CD14-positive monocyte (primary cell): ENCODE measurements at regions not wholly inside any gene's neighbourhood (a gene's known extent, or its start where the extent isn't known, plus 50 kb on each side); places are given as distances from the start of the nearest gene placed in this dataset.

Experiments
- DNase-seq, 3 donors: peaks; one replicate each; pipeline ENCODE4 v3.0.0-alpha.2; 2011 to 2022
- H2AFZ ChIP-seq: 2 replicates; pipeline ENCODE4 v1.6.0; 2012; ENCODE audit warnings: mild to moderate bottlenecking, low read depth, low read length, inconsistent platforms; ENCODE audit not compliant: insufficient read depth, poor library complexity, severe bottlenecking
- H3K27ac ChIP-seq, 2 donors: 1 replicate in 1 of 2; 2 replicates in 1 of 2; pipeline ENCODE4 v1.5.1; 2012 to 2013; ENCODE audit warnings: low read length in 2 of 2, control low read depth in 1 of 2, inconsistent platforms in 1 of 2, low read depth in 1 of 2, mild to moderate bottlenecking in 1 of 2
- H3K27me3 ChIP-seq, 2 donors: one replicate each; pipeline versions ENCODE4 v1.6.0 to v1.6.1; 2011 to 2013; ENCODE audit warnings: low read length in 2 of 2; ENCODE audit not compliant: control insufficient read depth in 2 of 2, insufficient read depth in 2 of 2
- H3K36me3 ChIP-seq, 2 donors: replicated peaks in 1 of 2; 1 replicate in 1 of 2; 2 replicates in 1 of 2; pipeline versions ENCODE4 v1.5.1 to v1.6.1; 2012 to 2013; ENCODE audit warnings: low read length in 2 of 2, control low read depth in 1 of 2, inconsistent platforms in 1 of 2, mild to moderate bottlenecking in 1 of 2; ENCODE audit not compliant: insufficient read depth in 2 of 2, control insufficient read depth in 1 of 2
- H3K4me1 ChIP-seq, 2 donors: 1 replicate in 1 of 2; 2 replicates in 1 of 2; pipeline versions ENCODE4 v1.5.1 to v1.6.1; 2012 to 2013; ENCODE audit warnings: low read length in 2 of 2, control low read depth in 1 of 2, inconsistent platforms in 1 of 2, mild to moderate bottlenecking in 1 of 2, moderate library complexity in 1 of 2; ENCODE audit not compliant: insufficient read depth in 2 of 2, control insufficient read depth in 1 of 2
- H3K4me2 ChIP-seq: replicated peaks from 2 replicates; pipeline ENCODE3; 2012; ENCODE audit warnings: low read length, moderate library complexity, mild to moderate bottlenecking; ENCODE audit not compliant: poor library complexity, severe bottlenecking; ENCODE audit errors: extremely low read depth
- H3K4me3 ChIP-seq, 3 experiments: fragments of 200-600 bp in 1 of 3; sonication (generic) in 1 of 3; replicated peaks in 1 of 3; 1 replicate in 2 of 3; 2 replicates in 1 of 3; pipeline ENCODE4 v1.5.1; 2011 to 2013; ENCODE audit warnings: low read length in 3 of 3, mild to moderate bottlenecking in 3 of 3, control low read depth in 2 of 3, low read depth in 2 of 3, inconsistent platforms in 1 of 3, moderate library complexity in 1 of 3
- H3K79me2 ChIP-seq: 2 replicates; pipeline ENCODE4 v1.6.0; 2012; ENCODE audit warnings: mild to moderate bottlenecking, control low read depth, inconsistent platforms, low read length, moderate library complexity; ENCODE audit not compliant: insufficient read depth
- H3K9ac ChIP-seq: 2 replicates; pipeline ENCODE4 v1.6.0; 2017; ENCODE audit warnings: low read length, mild to moderate bottlenecking; ENCODE audit not compliant: insufficient read depth, poor library complexity, severe bottlenecking
- H3K9me3 ChIP-seq, 2 donors: replicated peaks in 1 of 2; 1 replicate in 1 of 2; 2 replicates in 1 of 2; pipeline versions ENCODE4 v1.5.1 to v1.6.1; 2012 to 2013; ENCODE audit warnings: low read length in 2 of 2, control low read depth in 1 of 2; ENCODE audit not compliant: control insufficient read depth in 1 of 2, insufficient read depth in 1 of 2
- H4K20me1 ChIP-seq: 2 replicates; pipeline ENCODE4 v1.6.0; 2012; ENCODE audit warnings: mild to moderate bottlenecking, low read length, control low read depth, moderate library complexity; ENCODE audit not compliant: insufficient read depth
- H3K27ac Mint-ChIP-seq, 7 donors: one replicate each; pipeline ENCODE4 v1.8.0; 2020; ENCODE audit warnings: mild to moderate bottlenecking in 7 of 7, mixed read lengths in 7 of 7, moderate library complexity in 6 of 7, inconsistent platforms in 2 of 7
- H3K27me3 Mint-ChIP-seq, 3 donors: one replicate each; pipeline ENCODE4 v1.8.0; 2021 to 2022; ENCODE audit warnings: low read depth in 3 of 3, mild to moderate bottlenecking in 3 of 3, mixed read lengths in 3 of 3, moderate library complexity in 3 of 3, inconsistent platforms in 1 of 3
- H3K36me3 Mint-ChIP-seq, 2 donors: one replicate each; pipeline ENCODE4 v1.8.0; 2020; ENCODE audit warnings: mixed read lengths in 2 of 2, inconsistent platforms in 1 of 2, mild to moderate bottlenecking in 1 of 2
- H3K4me1 Mint-ChIP-seq: one replicate; pipeline ENCODE4 v1.8.0; 2020; ENCODE audit warnings: mild to moderate bottlenecking, mixed read lengths
- H3K4me3 Mint-ChIP-seq, 2 donors: one replicate each; pipeline ENCODE4 v1.8.0; 2020; ENCODE audit warnings: mild to moderate bottlenecking in 2 of 2, mixed read lengths in 2 of 2, moderate library complexity in 1 of 2
- H3K9me3 Mint-ChIP-seq, 7 donors: one replicate each; pipeline ENCODE4 v1.8.0; 2020 to 2022; ENCODE audit warnings: mixed read lengths in 7 of 7, mild to moderate bottlenecking in 6 of 7, moderate library complexity in 6 of 7, inconsistent platforms in 2 of 7
- WGBS: methylation state at CpG from one replicate; pipeline ENCODE4 v1.1.5; 2013; ENCODE audit warnings: missing lambda C conversion rate; ENCODE audit not compliant: insufficient coverage; 5-methylcytosine and 5-hydroxymethylcytosine counted together
- intact Hi-C, 2 donors: fragments of 100-400 bp; cut with micrococcal nuclease; formaldehyde crosslinking; loops; one replicate each; pipeline versions ENCODE4 v1.15.0 to v1.15.1; 2023
- TF ChIP-seq, protein P1 (sequence below): fragments of 200-600 bp; IDR thresholded peaks from one replicate; pipeline ENCODE4 v1.8.0; 2022; ENCODE audit warnings: antibody characterized with exemption, mild to moderate bottlenecking

DNA sequence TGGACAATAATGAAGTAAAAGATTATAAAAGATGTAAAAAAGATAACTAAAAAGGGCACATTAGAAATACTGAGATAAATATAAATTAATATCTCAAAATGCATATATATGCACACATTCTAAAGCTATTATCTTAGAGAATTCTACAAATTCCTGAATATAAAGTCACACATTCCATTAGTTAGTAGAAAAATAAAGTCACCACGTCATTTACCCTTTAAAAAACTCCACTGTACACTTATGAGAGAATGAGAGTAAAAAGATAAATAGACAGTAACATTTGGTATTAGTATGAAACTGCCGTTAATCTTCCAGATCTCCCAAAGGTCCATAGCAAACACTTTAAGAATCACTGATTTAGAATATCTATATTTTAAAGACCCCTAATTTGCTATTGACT, 67.2 kb upstream of the IL15 start:
- TF ChIP-seq, protein P1, sequence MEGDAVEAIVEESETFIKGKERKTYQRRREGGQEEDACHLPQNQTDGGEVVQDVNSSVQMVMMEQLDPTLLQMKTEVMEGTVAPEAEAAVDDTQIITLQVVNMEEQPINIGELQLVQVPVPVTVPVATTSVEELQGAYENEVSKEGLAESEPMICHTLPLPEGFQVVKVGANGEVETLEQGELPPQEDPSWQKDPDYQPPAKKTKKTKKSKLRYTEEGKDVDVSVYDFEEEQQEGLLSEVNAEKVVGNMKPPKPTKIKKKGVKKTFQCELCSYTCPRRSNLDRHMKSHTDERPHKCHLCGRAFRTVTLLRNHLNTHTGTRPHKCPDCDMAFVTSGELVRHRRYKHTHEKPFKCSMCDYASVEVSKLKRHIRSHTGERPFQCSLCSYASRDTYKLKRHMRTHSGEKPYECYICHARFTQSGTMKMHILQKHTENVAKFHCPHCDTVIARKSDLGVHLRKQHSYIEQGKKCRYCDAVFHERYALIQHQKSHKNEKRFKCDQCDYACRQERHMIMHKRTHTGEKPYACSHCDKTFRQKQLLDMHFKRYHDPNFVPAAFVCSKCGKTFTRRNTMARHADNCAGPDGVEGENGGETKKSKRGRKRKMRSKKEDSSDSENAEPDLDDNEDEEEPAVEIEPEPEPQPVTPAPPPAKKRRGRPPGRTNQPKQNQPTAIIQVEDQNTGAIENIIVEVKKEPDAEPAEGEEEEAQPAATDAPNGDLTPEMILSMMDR, result no peak
- H3K27ac ChIP-seq, result no peak overlapping the region
- no peaks in the 10 kb centered on the region for H3K9me3 ChIP-seq
- H3K36me3 ChIP-seq, result no peaks in the 10 kb centered on the region
- H3K9me3 Mint-ChIP-seq, result peaks cover 0 to 4% (median 0%) of the 10 kb centered on the region in 7 donors
- intact Hi-C loops, result no loop called here
- H3K4me3 Mint-ChIP-seq, result no peak overlapping the region
- no peaks in the 10 kb centered on the region for H3K4me1 ChIP-seq
- H3K27me3 Mint-ChIP-seq, result no peaks in the 10 kb centered on the region
- H3K27ac Mint-ChIP-seq, result no peak overlapping the region
- H3K79me2 ChIP-seq, result no peaks in the 10 kb centered on the region
- H3K4me3 ChIP-seq, result no peak overlapping the region
- no CpG with 5 or more reads among the region's 2 CpGs for WGBS
- H3K27me3 ChIP-seq, result no peaks in the 10 kb centered on the region
- no peak overlapping the region for H2AFZ ChIP-seq
- no peaks in the 10 kb centered on the region for H4K20me1 ChIP-seq
- H3K36me3 Mint-ChIP-seq, result no peaks in the 10 kb centered on the region
- no peaks in the 10 kb centered on the region for H3K4me1 Mint-ChIP-seq
- no peak overlapping the region for H3K4me2 ChIP-seq
- no peak overlapping the region for H3K9ac ChIP-seq
- no peak for DNase-seq

DNA sequence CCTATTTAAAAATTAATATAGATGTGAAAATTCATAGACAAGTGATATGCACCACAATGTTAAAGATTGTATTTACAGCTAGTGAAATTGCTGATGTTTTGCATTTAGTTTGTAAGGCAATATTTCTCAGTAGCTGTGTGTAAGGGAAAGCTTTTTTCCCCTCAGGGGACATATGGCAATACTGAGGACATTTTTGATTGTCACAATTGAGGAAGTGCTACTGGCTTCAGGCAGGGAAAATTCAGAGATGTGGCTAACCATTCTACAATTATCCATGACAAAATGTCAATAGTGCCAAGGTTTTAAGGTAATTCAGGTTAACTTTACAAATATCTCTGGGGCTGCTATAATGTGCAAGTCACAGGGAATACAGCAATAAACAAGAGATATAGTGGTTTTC, 66.1 kb upstream of the IL15 start:
- no peak for DNase-seq
- Histone ChIP-seq H3K4me2 (no peak overlapping the region), H3K27me3 (no peaks in the 10 kb centered on the region), H3K9ac (no peak overlapping the region), H4K20me1 (no peaks in the 10 kb centered on the region), H3K79me2 (no peaks in the 10 kb centered on the region), H3K27ac (no peak overlapping the region), H3K9me3 (no peaks in the 10 kb centered on the region), H2AFZ (no peak overlapping the region), H3K4me3 (no peak overlapping the region), H3K4me1 (no peaks in the 10 kb centered on the region), H3K36me3 (no peaks in the 10 kb centered on the region)
- H3K4me1 Mint-ChIP-seq, result no peaks in the 10 kb centered on the region
- no peaks in the 10 kb centered on the region for H3K36me3 Mint-ChIP-seq
- H3K27me3 Mint-ChIP-seq, result no peaks in the 10 kb centered on the region
- intact Hi-C loops, result no loop called here
- no peak overlapping the region for H3K27ac Mint-ChIP-seq
- TF ChIP-seq, protein P1, result no peak
- H3K9me3 Mint-ChIP-seq, result peaks cover 0 to 4% (median 0%) of the 10 kb centered on the region in 7 donors
- H3K4me3 Mint-ChIP-seq, result no peak overlapping the region
